ENCODE measurements at regions not wholly inside any gene's neighbourhood (a gene's known extent, or its start where the extent isn't known, plus 50 kb on each side); places are given as distances from the start of the nearest gene placed in this dataset.

- Mint-ChIP-seq H3K4me3 (no peak overlapping the region), H3K27me3 (ENCODE audit: low read depth) (no peaks in the 10 kb centered on the region)
These were observed 758.1 kb upstream of the ACVR2A start for GRCh38 chr2:147086715-147087114.

GRCh38 chr2:147083664-147084063 is 761.2 kb upstream of the ACVR2A start:
- TF ChIP-seq CTCF (IDR thresholded peaks at IDR 0.05; ENCODE audit: unreplicated experiment in 3 of 3), result no peak
- Mint-ChIP-seq H3K36me3 (ENCODE audit: low read depth) (no peaks in the 10 kb centered on the region), H3K27me3 (ENCODE audit: low read depth) (no peaks in the 10 kb centered on the region), H3K9me3 (no peaks in the 10 kb centered on the region), H3K4me1 (peaks cover 17% of the 10 kb centered on the region), H3K27ac (peak overlapping the region in 1 of 3 experiments; percentile 27), H3K4me3 (no peak overlapping the region)

More at GRCh38 chr2:147086715-147087114, 758.1 kb upstream of the ACVR2A start:
- no peaks in the 10 kb centered on the region for H3K9me3 Mint-ChIP-seq
- H3K36me3 Mint-ChIP-seq (ENCODE audit: low read depth), result no peaks in the 10 kb centered on the region
- no peak overlapping the region for H3K27ac Mint-ChIP-seq
- peaks cover 15% of the 10 kb centered on the region for H3K4me1 Mint-ChIP-seq
- TF ChIP-seq CTCF (IDR thresholded peaks at IDR 0.05; ENCODE audit: unreplicated experiment in 3 of 3), result no peak

- Mint-ChIP-seq H3K27me3 (ENCODE audit: low read depth) (no peaks in the 10 kb centered on the region), H3K27ac (peak overlapping the region in 1 of 3 experiments; percentile 15), H3K4me1 (peaks cover 17% of the 10 kb centered on the region), H3K9me3 (no peaks in the 10 kb centered on the region), H3K4me3 (no peak overlapping the region), H3K36me3 (ENCODE audit: low read depth) (no peaks in the 10 kb centered on the region)
- peak; percentile 87 to 91 (median 89) for TF ChIP-seq CTCF (IDR thresholded peaks at IDR 0.05; ENCODE audit: unreplicated experiment in 3 of 3)
These were observed 761.8 kb upstream of the ACVR2A start for GRCh38 chr2:147082850-147083522.

- no peaks in the 10 kb centered on the region for H3K9me3 Mint-ChIP-seq
- peaks cover 17% of the 10 kb centered on the region for H3K4me1 Mint-ChIP-seq
- H3K4me3 Mint-ChIP-seq, result no peak overlapping the region
- no peak for TF ChIP-seq CTCF (IDR thresholded peaks at IDR 0.05; ENCODE audit: unreplicated experiment in 3 of 3)
- peak overlapping the region in 1 of 3 experiments; percentile 15 for H3K27ac Mint-ChIP-seq
- no peaks in the 10 kb centered on the region for H3K36me3 Mint-ChIP-seq (ENCODE audit: low read depth)
- H3K27me3 Mint-ChIP-seq (ENCODE audit: low read depth), result no peaks in the 10 kb centered on the region
These were observed 763.0 kb upstream of the ACVR2A start for GRCh38 chr2:147081831-147082230.

- no peak overlapping the region for H3K27ac Mint-ChIP-seq
- no peaks in the 10 kb centered on the region for H3K27me3 Mint-ChIP-seq (ENCODE audit: low read depth)
- no peaks in the 10 kb centered on the region for H3K9me3 Mint-ChIP-seq
- no peaks in the 10 kb centered on the region for H3K36me3 Mint-ChIP-seq (ENCODE audit: low read depth)
- no peak overlapping the region for H3K4me3 Mint-ChIP-seq
- no peak for TF ChIP-seq CTCF (IDR thresholded peaks at IDR 0.05; ENCODE audit: unreplicated experiment in 3 of 3)
- H3K4me1 Mint-ChIP-seq, result peaks cover 1% of the 10 kb centered on the region
These were observed 768.2 kb upstream of the ACVR2A start for GRCh38 chr2:147076634-147077033.

- Mint-ChIP-seq H3K36me3 (ENCODE audit: low read depth) (no peaks in the 10 kb centered on the region), H3K4me1 (no peaks in the 10 kb centered on the region), H3K27me3 (ENCODE audit: low read depth) (no peaks in the 10 kb centered on the region), H3K27ac (no peak overlapping the region), H3K9me3 (peaks cover 3% of the 10 kb centered on the region), H3K4me3 (no peak overlapping the region)
- TF ChIP-seq CTCF (IDR thresholded peaks at IDR 0.05; ENCODE audit: unreplicated experiment in 3 of 3), result no peak
These were observed 776.8 kb upstream of the ACVR2A start for GRCh38 chr2:147068071-147068470.
